ENCODE measurements at regions not wholly inside any gene's neighbourhood (a gene's known extent, or its start where the extent isn't known, plus 50 kb on each side); places are given as distances from the start of the nearest gene placed in this dataset.

- no peak for TF ChIP-seq KLF9 (tag by site-specific recombination; IDR thresholded peaks at IDR 0.05; ENCODE audit: low read depth)
- TF ChIP-seq ZNF518A (tag by site-specific recombination; conservative IDR thresholded peaks at IDR 0.05; ENCODE audit: low read depth), result no peak
- no peak for TF ChIP-seq SCRT2 (tag by site-specific recombination; IDR thresholded peaks at IDR 0.05)
- no peak for TF ChIP-seq ZNF433 (tag by site-specific recombination; IDR thresholded peaks at IDR 0.05; ENCODE audit: low read depth)
- no peak for TF ChIP-seq ZNF404 (tag by site-specific recombination; IDR thresholded peaks at IDR 0.05)
These were observed 52.6 kb upstream of the OTX2 start (continued) for GRCh38 chr14:56862836-56863235.

GRCh38 chr14:56860441-56860840, 50.2 kb upstream of the OTX2 start:
- TF ChIP-seq ZBTB44 (tag by site-specific recombination; IDR thresholded peaks at IDR 0.05), result no peak
- no peak for TF ChIP-seq ZNF473 (tag by site-specific recombination; IDR thresholded peaks at IDR 0.05)
- no peak for TF ChIP-seq ZBTB49 (tag by site-specific recombination; IDR thresholded peaks at IDR 0.05; ENCODE audit: low read depth)
- TF ChIP-seq RBAK (tag by site-specific recombination; IDR thresholded peaks at IDR 0.05), result no peak
- no peak for TF ChIP-seq ZNF132 (tag by site-specific recombination; IDR thresholded peaks at IDR 0.05; ENCODE audit: borderline replicate concordance)
- TF ChIP-seq SP7 (tag by site-specific recombination; IDR thresholded peaks at IDR 0.05), result no peak
- TF ChIP-seq ZNF670 (tag by site-specific recombination; IDR thresholded peaks at IDR 0.05; ENCODE audit: low read depth), result no peak
- TF ChIP-seq ZNF514 (tag by site-specific recombination; IDR thresholded peaks at IDR 0.05), result no peak
- POLR2A ChIA-PET, result no interaction called here
- peaks cover 6% of the 10 kb centered on the region; the same call in 1 of the 2 replicates for H3K4me1 ChIP-seq (ENCODE audit: control insufficient read depth, insufficient read depth, low read length)
- CTCF ChIA-PET, result interaction anchor here (0.8 to 1.4 kb wide), 3 partner anchors 11 to 16 kb away, joined by 3 read pairs; no protein-coding TSS in a partner anchor
- H3K4me3 ChIP-seq (ENCODE audit: low read depth, low read length), result no peak overlapping the region
- H3K36me3 ChIP-seq (ENCODE audit: control insufficient read depth in 2 of 2, insufficient read depth in 1 of 2, low read length in 2 of 2), result no peaks in the 10 kb centered on the region
- H3K27ac ChIP-seq (ENCODE audit: extremely low read depth, low read depth, low read length), result no peak overlapping the region
- no peaks in the 10 kb centered on the region for H3K9me3 ChIP-seq (ENCODE audit: control insufficient read depth, insufficient read depth, low read depth, low read length)
